ENCODE measurements at regions not wholly inside any gene's neighbourhood (a gene's known extent, or its start where the extent isn't known, plus 50 kb on each side); places are given as distances from the start of the nearest gene placed in this dataset.

DNA sequence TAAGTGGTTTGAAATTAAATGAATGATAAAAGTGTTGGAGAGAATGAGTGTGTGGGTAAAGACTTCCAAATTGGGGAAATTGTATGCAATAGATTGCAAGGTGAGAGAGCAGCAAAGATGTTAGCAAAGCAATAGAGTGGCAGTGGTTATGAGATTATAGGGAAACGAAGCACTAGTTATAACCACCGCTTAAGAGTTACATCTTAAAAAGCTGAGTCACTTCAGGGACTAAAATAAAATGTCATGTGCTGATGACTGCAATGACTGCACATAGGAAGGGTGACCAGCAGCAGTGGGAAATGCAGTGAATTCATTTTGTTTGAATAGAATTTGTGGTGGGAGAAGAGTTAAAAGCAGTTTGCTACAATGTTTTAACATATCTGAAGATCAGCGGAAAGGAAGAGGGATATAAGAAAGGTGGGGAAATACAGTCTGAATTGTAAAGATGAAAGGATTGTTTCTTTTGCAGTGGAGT is 127.3 kb downstream of the RAP2B start:
- Histone ChIP-seq H3K9me3 (ENCODE audit: insufficient read depth, low read length) (no peaks in the 10 kb centered on the region), H3K9ac (ENCODE audit: low read length) (no peak overlapping the region), H3K4me1 (ENCODE audit: low read length) (peaks cover 6% of the 10 kb centered on the region; the same call in 1 of the 2 replicates), H3K4me2 (ENCODE audit: low read length) (no peak overlapping the region), H3K27me3 (ENCODE audit: low read depth, low read length) (no peaks in the 10 kb centered on the region), H3K36me3 (replicated peaks; ENCODE audit: low read depth, low read length) (no peaks in the 10 kb centered on the region), H4K20me1 (ENCODE audit: insufficient read depth, low read length) (no peaks in the 10 kb centered on the region), H3K79me2 (ENCODE audit: low read length) (no peaks in the 10 kb centered on the region), H3K27ac (ENCODE audit: low read length) (no peak overlapping the region), H3K4me3 (ENCODE audit: low read length) (no peak overlapping the region), H2AFZ (ENCODE audit: low read depth, low read length) (no peak overlapping the region)
- TF ChIP-seq EZH2phosphoT487 (IDR thresholded peaks at IDR 0.05; ENCODE audit: low read depth) (no peak), CTCF (IDR thresholded peaks at IDR 0.05; ENCODE audit: low read depth, low read length) (no peak)

DNA sequence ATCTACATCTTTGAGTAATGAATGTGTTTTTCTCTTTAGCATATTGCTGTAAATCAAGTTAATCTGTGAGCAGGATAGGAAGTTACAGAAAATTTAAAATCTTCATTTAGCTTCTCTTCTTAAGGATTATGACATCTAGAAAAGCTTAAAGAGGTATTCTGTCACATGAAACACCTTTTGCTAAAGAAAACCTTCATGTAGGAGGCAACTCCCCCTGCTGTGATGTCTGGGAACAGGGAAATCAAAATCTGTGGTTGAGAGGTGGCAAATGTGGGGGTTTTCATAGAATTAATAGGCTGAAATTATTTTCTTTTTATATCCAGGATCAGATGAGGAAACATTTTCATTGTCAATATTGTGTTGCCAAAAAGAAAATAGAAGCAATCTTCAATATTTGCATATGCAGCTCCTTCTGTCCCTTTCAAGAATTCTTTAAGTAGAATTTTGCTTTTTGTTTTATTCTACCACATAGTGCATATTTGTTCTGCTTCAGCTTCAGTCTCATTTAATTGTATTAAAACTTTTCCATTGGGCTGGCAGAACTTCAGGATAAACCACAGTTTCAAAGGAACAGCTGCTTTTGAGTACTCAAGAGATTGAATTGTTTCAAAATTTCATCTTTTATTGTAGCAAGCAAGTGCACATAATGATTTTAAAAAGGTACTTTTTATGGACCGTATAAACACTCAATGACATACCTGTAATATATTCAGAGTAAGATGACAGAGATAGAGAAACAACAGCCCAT is 128.4 kb downstream of the RAP2B start:
- 0 out of 2 replicates have a peak, but pooled peaks cover 4% of the 10 kb centered on the region for H3K4me1 ChIP-seq (ENCODE audit: low read length)
- no peak overlapping the region for H3K4me3 ChIP-seq (ENCODE audit: low read length)
- H4K20me1 ChIP-seq (ENCODE audit: insufficient read depth, low read length): no peaks in the 10 kb centered on the region
- H3K9ac ChIP-seq (ENCODE audit: low read length): no peak overlapping the region
- no peaks in the 10 kb centered on the region for H3K27me3 ChIP-seq (ENCODE audit: low read depth, low read length)
- no peak for TF ChIP-seq EZH2phosphoT487 (IDR thresholded peaks at IDR 0.05; ENCODE audit: low read depth)
- TF ChIP-seq CTCF (IDR thresholded peaks at IDR 0.05; ENCODE audit: low read depth, low read length): peak; percentile 50
- no peak overlapping the region for H3K4me2 ChIP-seq (ENCODE audit: low read length)
- 0 out of 2 replicates have a peak overlapping the region, but pooled peaks have one; percentile 42 for H2AFZ ChIP-seq (ENCODE audit: low read depth, low read length)
- H3K36me3 ChIP-seq (replicated peaks; ENCODE audit: low read depth, low read length): no peaks in the 10 kb centered on the region
- H3K9me3 ChIP-seq (ENCODE audit: insufficient read depth, low read length): no peaks in the 10 kb centered on the region
- H3K27ac ChIP-seq (ENCODE audit: low read length): no peak overlapping the region
- no peaks in the 10 kb centered on the region for H3K79me2 ChIP-seq (ENCODE audit: low read length)

DNA sequence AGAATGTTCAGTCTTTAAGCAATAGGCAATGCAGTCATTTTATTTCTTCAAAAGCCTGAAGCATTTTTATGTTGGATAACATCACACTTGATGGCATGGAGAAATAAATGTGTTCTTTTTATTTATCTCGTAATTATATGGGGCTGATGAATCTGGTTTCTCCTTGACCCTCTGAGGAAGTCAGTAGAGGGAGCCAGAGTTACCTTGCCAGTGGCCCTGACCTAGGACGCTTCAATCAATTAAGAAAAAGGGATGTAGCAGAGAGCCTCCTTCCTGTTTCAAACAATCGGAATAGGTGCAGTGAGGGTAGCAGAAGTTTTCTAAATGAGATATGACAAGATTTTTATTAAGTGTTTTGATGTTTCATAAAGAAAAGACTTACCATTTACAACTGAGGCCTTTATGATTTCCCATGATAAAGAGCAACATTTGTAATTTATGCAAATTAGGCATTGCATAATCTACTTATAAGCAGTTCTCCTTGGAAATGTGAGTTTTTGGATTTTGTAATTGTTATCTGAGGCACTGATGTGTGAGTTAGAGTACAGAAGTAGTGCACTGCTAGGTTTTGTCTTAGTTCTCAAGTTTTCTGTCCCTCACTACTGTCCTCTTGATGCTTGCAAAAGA is 129.1 kb downstream of the RAP2B start:
- peak overlapping the region; percentile 27 for H3K4me2 ChIP-seq (ENCODE audit: low read length)
- H3K4me3 ChIP-seq (ENCODE audit: low read length): no peak overlapping the region
- no peaks in the 10 kb centered on the region for H3K27me3 ChIP-seq (ENCODE audit: low read depth, low read length)
- H3K9ac ChIP-seq (ENCODE audit: low read length): no peak overlapping the region
- H3K79me2 ChIP-seq (ENCODE audit: low read length): no peaks in the 10 kb centered on the region
- H3K4me1 ChIP-seq (ENCODE audit: low read length): 0 out of 2 replicates have a peak, but pooled peaks cover 4% of the 10 kb centered on the region
- no peaks in the 10 kb centered on the region for H3K36me3 ChIP-seq (replicated peaks; ENCODE audit: low read depth, low read length)
- TF ChIP-seq EZH2phosphoT487 (IDR thresholded peaks at IDR 0.05; ENCODE audit: low read depth) (no peak), CTCF (IDR thresholded peaks at IDR 0.05; ENCODE audit: low read depth, low read length) (peak; percentile 79)
- H3K9me3 ChIP-seq (ENCODE audit: insufficient read depth, low read length): no peaks in the 10 kb centered on the region
- H3K27ac ChIP-seq (ENCODE audit: low read length): no peak overlapping the region
- H4K20me1 ChIP-seq (ENCODE audit: insufficient read depth, low read length): no peaks in the 10 kb centered on the region
- H2AFZ ChIP-seq (ENCODE audit: low read depth, low read length): peak overlapping the region; percentile 42; the same call in 1 of the 2 replicates

DNA sequence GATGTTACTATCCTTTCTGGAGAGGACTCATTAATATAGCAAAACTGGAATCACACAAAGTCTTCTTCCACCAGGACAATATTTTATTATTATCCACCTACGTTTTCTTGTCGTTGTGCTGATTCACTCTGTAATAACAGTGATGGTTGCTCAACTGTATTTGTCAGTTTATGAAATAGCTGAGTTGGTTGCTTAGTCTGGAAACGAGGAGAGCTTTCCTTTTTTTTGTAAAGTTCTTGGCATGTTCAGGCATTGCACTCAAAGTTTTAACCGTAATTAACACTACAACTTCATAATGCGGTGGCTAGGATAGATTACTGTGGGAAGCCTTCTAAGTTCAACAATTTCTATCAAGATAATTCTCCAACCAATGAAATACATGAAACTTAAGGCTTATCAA is 131.2 kb downstream of the RAP2B start:
- H3K9me3 ChIP-seq (ENCODE audit: insufficient read depth, low read length): no peaks in the 10 kb centered on the region
- H2AFZ ChIP-seq (ENCODE audit: low read depth, low read length): no peak overlapping the region
- H3K27ac ChIP-seq (ENCODE audit: low read length): no peak overlapping the region
- no peak overlapping the region for H3K4me2 ChIP-seq (ENCODE audit: low read length)
- no peaks in the 10 kb centered on the region for H3K36me3 ChIP-seq (replicated peaks; ENCODE audit: low read depth, low read length)
- H3K27me3 ChIP-seq (ENCODE audit: low read depth, low read length): no peaks in the 10 kb centered on the region
- no peaks in the 10 kb centered on the region for H4K20me1 ChIP-seq (ENCODE audit: insufficient read depth, low read length)
- no peak overlapping the region for H3K4me3 ChIP-seq (ENCODE audit: low read length)
- no peaks in the 10 kb centered on the region for H3K79me2 ChIP-seq (ENCODE audit: low read length)
- no peak overlapping the region for H3K9ac ChIP-seq (ENCODE audit: low read length)
- H3K4me1 ChIP-seq (ENCODE audit: low read length): 0 out of 2 replicates have a peak, but pooled peaks cover 4% of the 10 kb centered on the region
- TF ChIP-seq EZH2phosphoT487 (IDR thresholded peaks at IDR 0.05; ENCODE audit: low read depth) (no peak), CTCF (IDR thresholded peaks at IDR 0.05; ENCODE audit: low read depth, low read length) (no peak)
